Gastrocnemius medialis (tissue), 4 donors: ENCODE measurements at regions not wholly inside any gene's neighbourhood (a gene's known extent, or its start where the extent isn't known, plus 50 kb on each side); places are given as distances from the start of the nearest gene placed in this dataset.
"Not testable (repeated sequence)": the region's sequence is repeated elsewhere in the genome, so short reads cannot be mapped to it uniquely, and the experiment has no call there.

ENCODE experiments used
- ATAC-seq, 2 donors: fragments of 150-250 bp; one replicate each; pipeline ENCODE4 v1.9.1; 2016
- DNase-seq, 2 donors: peaks; one replicate each; pipeline ENCODE4 v3.0.0-alpha.2; 2019
- H3K27ac ChIP-seq, 4 donors: fragments of 200-600 bp; sonication (generic); 1 replicate in 1 of 4; 2 replicates in 3 of 4; pipeline ENCODE4 v1.5.1; 2016 to 2018; ENCODE audit warnings: mild to moderate bottlenecking in 2 of 4, moderate library complexity in 1 of 4
- H3K27me3 ChIP-seq, 3 donors: fragments of 200-600 bp; sonication (generic) in 2 of 3; 1 replicate in 1 of 3; 2 replicates in 2 of 3; pipeline versions ENCODE4 v1.5.1 to v1.6.0; 2016 to 2019; ENCODE audit warnings: mild to moderate bottlenecking in 1 of 3, moderate library complexity in 1 of 3
- H3K36me3 ChIP-seq, 2 donors: fragments of 200-600 bp; sonication (generic) in 1 of 2; one replicate each; pipeline ENCODE4 v1.5.1; 2017 to 2018
- H3K4me1 ChIP-seq, 2 donors: fragments of 200-600 bp; sonication (generic) in 1 of 2; one replicate each; pipeline ENCODE4 v1.5.1; 2016 to 2017; ENCODE audit warnings: mild to moderate bottlenecking in 2 of 2
- H3K4me3 ChIP-seq, 4 donors: fragments of 200-600 bp; sonication (generic) in 3 of 4; 1 replicate in 1 of 4; 2 replicates in 3 of 4; pipeline ENCODE4 v1.5.1; 2016 to 2019; ENCODE audit warnings: mild to moderate bottlenecking in 2 of 4
- H3K9me3 ChIP-seq, 3 donors: fragments of 200-600 bp; sonication (generic) in 2 of 3; 1 replicate in 1 of 3; 2 replicates in 2 of 3; pipeline ENCODE4 v1.5.1; 2016 to 2019
- POLR2A ChIP-seq, 2 donors: fragments of 450-650 bp; IDR thresholded peaks; one replicate each; pipeline ENCODE4 v1.6.1; 2017; ENCODE audit warnings: antibody characterized with exemption in 2 of 2, mild to moderate bottlenecking in 2 of 2, moderate library complexity in 2 of 2
- in situ Hi-C, 4 donors: fragments of 200-750 bp; cut with MboI; loops; one replicate each; pipeline versions ENCODE4 v1.15.0 to v1.8.0; 2017; ENCODE audit warnings: low sequenced_read_pairs in 4 of 4
- intact Hi-C: fragments of 100-400 bp; cut with DNase I; formaldehyde crosslinking; loops from one replicate; pipeline ENCODE4 v1.15.1; 2023; ENCODE audit warnings: low total_unique reads
- TF ChIP-seq, protein P1 (sequence below), 5 experiments: fragments of 450-650 bp in 3 of 5; fragments of 200-600 bp in 2 of 5; sonication (generic) in 2 of 5; IDR thresholded peaks in 4 of 5; conservative IDR thresholded peaks in 1 of 5; 1 replicate in 4 of 5; 2 replicates in 1 of 5; pipeline ENCODE4 v1.5.1; 2016 to 2019; ENCODE audit warnings: antibody characterized with exemption in 5 of 5, mild to moderate bottlenecking in 3 of 5, moderate library complexity in 3 of 5

GRCh38 chr6:159395609-159396008 is 226.4 kb downstream of the FNDC1 start:
- Histone ChIP-seq H3K4me3 (no peak overlapping the region), H3K27me3 (no peaks in the 10 kb centered on the region), H3K9me3 (no peaks in the 10 kb centered on the region), H3K4me1 (no peaks in the 10 kb centered on the region), H3K36me3 (no peaks in the 10 kb centered on the region), H3K27ac (no peak overlapping the region)
- intact Hi-C loops (no loop called here), in situ Hi-C loops (no loop called here)
- TF ChIP-seq, protein P1, sequence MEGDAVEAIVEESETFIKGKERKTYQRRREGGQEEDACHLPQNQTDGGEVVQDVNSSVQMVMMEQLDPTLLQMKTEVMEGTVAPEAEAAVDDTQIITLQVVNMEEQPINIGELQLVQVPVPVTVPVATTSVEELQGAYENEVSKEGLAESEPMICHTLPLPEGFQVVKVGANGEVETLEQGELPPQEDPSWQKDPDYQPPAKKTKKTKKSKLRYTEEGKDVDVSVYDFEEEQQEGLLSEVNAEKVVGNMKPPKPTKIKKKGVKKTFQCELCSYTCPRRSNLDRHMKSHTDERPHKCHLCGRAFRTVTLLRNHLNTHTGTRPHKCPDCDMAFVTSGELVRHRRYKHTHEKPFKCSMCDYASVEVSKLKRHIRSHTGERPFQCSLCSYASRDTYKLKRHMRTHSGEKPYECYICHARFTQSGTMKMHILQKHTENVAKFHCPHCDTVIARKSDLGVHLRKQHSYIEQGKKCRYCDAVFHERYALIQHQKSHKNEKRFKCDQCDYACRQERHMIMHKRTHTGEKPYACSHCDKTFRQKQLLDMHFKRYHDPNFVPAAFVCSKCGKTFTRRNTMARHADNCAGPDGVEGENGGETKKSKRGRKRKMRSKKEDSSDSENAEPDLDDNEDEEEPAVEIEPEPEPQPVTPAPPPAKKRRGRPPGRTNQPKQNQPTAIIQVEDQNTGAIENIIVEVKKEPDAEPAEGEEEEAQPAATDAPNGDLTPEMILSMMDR (IDR thresholded peaks at IDR 0.05 in 4 of 5, conservative IDR thresholded peaks at IDR 0.05 in 1 of 5), result no peak
- no peak for TF ChIP-seq POLR2A (IDR thresholded peaks at IDR 0.05)
- ATAC-seq, result no peak
- DNase-seq, result no peak

DNA sequence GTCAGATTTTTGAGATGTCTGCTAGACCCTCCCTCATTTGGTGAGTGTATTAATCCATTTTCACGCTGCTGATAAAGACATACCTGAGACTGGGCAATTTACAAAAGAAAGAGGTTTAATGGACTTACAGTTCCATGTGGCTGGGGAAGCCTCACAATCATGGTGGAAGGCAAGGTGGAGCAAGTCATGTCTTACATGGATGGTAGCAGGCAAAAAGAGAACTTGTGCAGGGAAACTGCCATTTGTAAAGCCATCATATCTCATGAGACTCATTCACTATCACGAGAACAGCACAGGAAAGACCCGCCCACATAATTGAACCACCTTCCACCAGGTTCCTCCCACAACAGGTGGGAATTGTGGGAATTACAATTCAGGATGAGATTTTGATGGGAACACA is 223.5 kb downstream of the FNDC1 start:
- H3K27me3 ChIP-seq, H3K36me3 ChIP-seq, intact Hi-C loops, H3K27ac ChIP-seq, ATAC-seq, H3K4me1 ChIP-seq, DNase-seq, in situ Hi-C loops, H3K4me3 ChIP-seq, H3K9me3 ChIP-seq: not testable (repeated sequence)

GRCh38 chr6:159390381-159390780 is 221.2 kb downstream of the FNDC1 start:
- no peaks in the 10 kb centered on the region for H3K27me3 ChIP-seq
- ATAC-seq (no peak), DNase-seq (no peak)
- H3K27ac ChIP-seq, result no peak overlapping the region
- H3K9me3 ChIP-seq, result no peaks in the 10 kb centered on the region
- no peak overlapping the region for H3K4me3 ChIP-seq
- TF ChIP-seq, protein P1 (IDR thresholded peaks at IDR 0.05 in 4 of 5, conservative IDR thresholded peaks at IDR 0.05 in 1 of 5), result no peak
- TF ChIP-seq POLR2A (IDR thresholded peaks at IDR 0.05), result no peak
- in situ Hi-C loops (no loop called here), intact Hi-C loops (no loop called here)
- no peaks in the 10 kb centered on the region for H3K4me1 ChIP-seq
- H3K36me3 ChIP-seq, result no peaks in the 10 kb centered on the region

DNA sequence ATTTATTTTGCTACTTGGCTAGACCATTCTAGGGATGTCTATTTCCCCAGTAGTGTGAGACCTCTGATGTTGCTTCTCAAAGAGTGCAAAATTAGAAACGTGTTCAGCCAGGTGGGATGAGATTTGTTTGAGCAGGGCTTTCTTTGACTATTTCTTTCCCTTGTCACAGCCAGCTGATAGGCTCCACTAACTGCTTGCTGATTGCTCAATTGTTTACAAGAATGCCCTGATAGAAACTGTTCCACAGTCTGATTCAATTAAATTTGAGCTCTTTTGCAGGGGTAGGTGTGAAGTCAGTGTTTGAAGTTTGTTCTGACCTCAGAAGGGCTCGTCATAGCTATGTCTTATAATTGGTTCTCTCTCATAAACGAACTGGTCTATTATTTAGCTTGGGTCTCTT is 220.5 kb downstream of the FNDC1 start:
- H3K4me3 ChIP-seq, result no peak overlapping the region
- intact Hi-C loops, result no loop called here
- ATAC-seq (no peak), DNase-seq (no peak)
- no peaks in the 10 kb centered on the region for H3K4me1 ChIP-seq
- H3K36me3 ChIP-seq, result no peaks in the 10 kb centered on the region
- H3K9me3 ChIP-seq, result no peaks in the 10 kb centered on the region
- H3K27ac ChIP-seq, result no peak overlapping the region
- in situ Hi-C loops, result no loop called here
- no peak for TF ChIP-seq POLR2A (IDR thresholded peaks at IDR 0.05)
- TF ChIP-seq, protein P1 (IDR thresholded peaks at IDR 0.05 in 4 of 5, conservative IDR thresholded peaks at IDR 0.05 in 1 of 5), result no peak
- H3K27me3 ChIP-seq, result no peaks in the 10 kb centered on the region

DNA sequence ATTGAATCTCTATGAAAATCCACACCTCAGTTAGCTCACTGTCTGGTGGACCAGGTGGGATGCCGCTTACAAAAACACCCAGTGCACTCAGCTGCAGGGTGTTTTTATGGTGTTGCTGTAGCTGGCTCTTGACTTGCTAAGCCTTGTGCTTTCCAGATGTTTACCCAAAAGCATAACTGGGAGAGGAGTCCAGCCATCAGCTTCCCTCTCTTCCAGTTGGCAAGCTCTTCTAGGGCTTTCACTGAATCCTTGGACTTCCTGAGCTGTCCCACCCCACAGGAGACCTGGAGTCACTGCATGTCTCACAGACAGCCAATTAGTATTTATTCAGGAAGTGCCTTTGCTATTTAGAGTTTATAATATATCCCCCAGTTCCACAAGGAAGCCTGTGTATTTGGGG is 210.9 kb downstream of the FNDC1 start:
- Histone ChIP-seq H3K27ac (no peak overlapping the region), H3K27me3 (no peaks in the 10 kb centered on the region), H3K36me3 (no peaks in the 10 kb centered on the region), H3K9me3 (no peaks in the 10 kb centered on the region), H3K4me3 (no peak overlapping the region), H3K4me1 (peaks cover 0 to 6% of the 10 kb centered on the region in 2 donors)
- intact Hi-C loops (no loop called here), in situ Hi-C loops (no loop called here)
- no peak for TF ChIP-seq POLR2A (IDR thresholded peaks at IDR 0.05)
- TF ChIP-seq, protein P1 (IDR thresholded peaks at IDR 0.05 in 4 of 5, conservative IDR thresholded peaks at IDR 0.05 in 1 of 5), result no peak
- ATAC-seq (no peak), DNase-seq (no peak)
